ENCODE measurements at regions not wholly inside any gene's neighbourhood (a gene's known extent, or its start where the extent isn't known, plus 50 kb on each side); places are given as distances from the start of the nearest gene placed in this dataset.

DNA sequence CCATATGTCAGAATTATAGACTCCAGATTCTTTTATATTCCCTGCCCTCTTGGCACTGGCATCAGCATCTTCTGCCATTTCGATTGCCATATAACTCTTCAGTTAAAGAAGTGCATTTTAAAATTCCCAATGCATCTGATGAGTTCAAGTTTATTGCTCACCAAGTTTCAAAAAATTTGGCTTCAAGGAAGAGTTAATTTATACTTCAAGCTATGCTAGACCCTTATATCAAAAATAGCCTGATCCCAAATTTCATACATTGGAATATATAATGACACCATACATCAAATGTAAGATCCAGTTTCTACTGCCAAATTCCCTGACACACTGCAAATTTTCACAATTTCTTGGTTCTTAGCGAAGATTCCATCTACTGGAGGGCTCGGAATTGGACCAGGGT, 1058.6 kb downstream of the NTRK3 start:
- DNase-seq (ENCODE audit: insufficient read length, low spot score, missing footprints), result no peak
- Histone ChIP-seq H3K4me1 (ENCODE audit: insufficient read depth, low read length) (no peaks in the 10 kb centered on the region), H3K79me2 (ENCODE audit: insufficient read depth, low read length) (no peaks in the 10 kb centered on the region), H3K9me3 (ENCODE audit: low read depth, low read length) (peaks cover 3% of the 10 kb centered on the region), H3K4me3 (ENCODE audit: insufficient read depth, low read length) (no peak overlapping the region), H4K20me1 (ENCODE audit: insufficient read depth, low read length) (no peaks in the 10 kb centered on the region), H3K27me3 (ENCODE audit: insufficient read depth, low read length) (no peaks in the 10 kb centered on the region), H3K36me3 (ENCODE audit: insufficient read depth, low read length) (no peaks in the 10 kb centered on the region), H2AFZ (ENCODE audit: low read length) (no peak overlapping the region), H3K4me2 (ENCODE audit: insufficient read depth, low read length) (no peak overlapping the region), H3K27ac (ENCODE audit: low read depth, low read length) (no peak overlapping the region)
- TF ChIP-seq CTCF (IDR thresholded peaks at IDR 0.05; ENCODE audit: extremely low read depth, low read depth, low read length), result no peak

DNA sequence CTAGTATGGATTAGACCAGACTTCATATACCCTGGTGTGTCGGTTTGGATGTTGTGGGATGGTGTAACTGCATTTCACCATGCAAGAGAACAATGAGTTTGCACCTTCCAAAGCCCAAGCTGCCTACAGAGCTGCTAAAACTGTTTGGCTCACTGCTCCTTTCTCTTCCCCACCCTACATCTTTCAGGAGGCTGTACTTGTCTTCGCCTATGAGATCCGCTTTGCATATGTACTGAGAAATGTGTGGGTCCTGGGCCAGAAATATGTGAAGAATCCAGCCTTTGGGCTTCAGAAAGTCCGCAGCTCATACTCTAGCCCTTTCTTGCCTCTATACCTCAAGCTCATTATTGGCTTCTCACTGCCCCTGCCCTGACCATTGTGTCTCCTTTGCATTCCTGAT, 1060.0 kb downstream of the NTRK3 start:
- Histone ChIP-seq H3K4me2 (ENCODE audit: insufficient read depth, low read length) (no peak overlapping the region), H3K79me2 (ENCODE audit: insufficient read depth, low read length) (no peaks in the 10 kb centered on the region), H3K4me1 (ENCODE audit: insufficient read depth, low read length) (no peaks in the 10 kb centered on the region)

DNA sequence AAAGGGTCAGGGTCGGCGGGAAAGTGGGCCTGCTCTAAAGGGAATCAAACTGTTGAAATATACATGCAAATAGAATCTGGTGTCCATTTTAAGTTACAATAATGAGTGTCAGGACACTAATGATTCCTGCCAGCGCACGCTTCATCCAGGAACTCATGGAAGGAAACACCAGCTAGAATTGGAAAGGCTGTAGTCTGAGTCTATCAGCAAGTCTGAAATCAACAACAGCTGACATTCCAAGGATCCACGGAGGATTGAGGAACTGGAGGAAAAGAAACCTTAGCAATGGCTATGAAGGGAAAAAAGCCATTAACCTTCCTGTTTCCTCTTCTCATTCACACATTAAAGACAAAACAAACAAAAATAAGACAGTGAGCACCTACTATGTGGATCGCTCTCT, 1063.1 kb downstream of the NTRK3 start:
- H3K27me3 ChIP-seq (ENCODE audit: insufficient read depth, low read length), result no peaks in the 10 kb centered on the region
- H3K27ac ChIP-seq (ENCODE audit: low read depth, low read length), result no peak overlapping the region
- no peaks in the 10 kb centered on the region for H3K4me1 ChIP-seq (ENCODE audit: insufficient read depth, low read length)
- H2AFZ ChIP-seq (ENCODE audit: low read length), result no peak overlapping the region
- H3K4me2 ChIP-seq (ENCODE audit: insufficient read depth, low read length), result no peak overlapping the region
- no peak overlapping the region for H3K4me3 ChIP-seq (ENCODE audit: insufficient read depth, low read length)
- TF ChIP-seq CTCF (IDR thresholded peaks at IDR 0.05; ENCODE audit: extremely low read depth, low read depth, low read length), result no peak
- H3K9me3 ChIP-seq (ENCODE audit: low read depth, low read length), result peaks cover 3% of the 10 kb centered on the region
- H4K20me1 ChIP-seq (ENCODE audit: insufficient read depth, low read length), result no peaks in the 10 kb centered on the region
- DNase-seq (ENCODE audit: insufficient read length, low spot score, missing footprints), result no peak
- no peaks in the 10 kb centered on the region for H3K36me3 ChIP-seq (ENCODE audit: insufficient read depth, low read length)
- H3K79me2 ChIP-seq (ENCODE audit: insufficient read depth, low read length), result no peaks in the 10 kb centered on the region

More for the DNA sequence above, 1060.0 kb downstream of the NTRK3 start:
- Histone ChIP-seq H2AFZ (ENCODE audit: low read length) (no peak overlapping the region), H3K27me3 (ENCODE audit: insufficient read depth, low read length) (no peaks in the 10 kb centered on the region), H3K36me3 (ENCODE audit: insufficient read depth, low read length) (no peaks in the 10 kb centered on the region), H3K9me3 (ENCODE audit: low read depth, low read length) (peaks cover 3% of the 10 kb centered on the region), H3K4me3 (ENCODE audit: insufficient read depth, low read length) (no peak overlapping the region), H3K27ac (ENCODE audit: low read depth, low read length) (no peak overlapping the region), H4K20me1 (ENCODE audit: insufficient read depth, low read length) (no peaks in the 10 kb centered on the region)
- no peak for DNase-seq (ENCODE audit: insufficient read length, low spot score, missing footprints)
- TF ChIP-seq CTCF (IDR thresholded peaks at IDR 0.05; ENCODE audit: extremely low read depth, low read depth, low read length), result no peak

DNA sequence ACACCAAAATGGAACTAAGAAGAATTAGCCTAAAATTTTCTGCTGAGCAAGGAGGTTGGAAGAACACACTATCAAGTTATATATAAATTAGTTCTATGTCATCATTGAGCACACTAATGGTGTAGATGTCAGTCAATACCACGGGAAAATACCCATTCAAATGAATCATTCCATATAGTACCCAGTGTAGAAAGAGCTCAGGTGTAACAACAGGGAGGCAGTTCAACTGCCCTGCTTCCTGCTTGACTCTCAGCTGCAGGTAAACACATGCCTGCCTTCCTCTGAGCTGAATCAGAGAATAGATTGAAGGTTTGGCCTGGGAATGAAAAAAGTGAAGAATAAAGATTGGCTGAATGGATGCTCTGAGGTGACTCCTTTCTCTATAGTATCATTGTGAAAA, 1088.0 kb downstream of the AGBL1 start:
- no peak overlapping the region for H3K27ac ChIP-seq (ENCODE audit: low read depth, low read length)
- TF ChIP-seq CTCF (IDR thresholded peaks at IDR 0.05; ENCODE audit: extremely low read depth, low read depth, low read length), result no peak
- no peaks in the 10 kb centered on the region for H3K36me3 ChIP-seq (ENCODE audit: insufficient read depth, low read length)
- no peak for DNase-seq (ENCODE audit: insufficient read length, low spot score, missing footprints)
- no peak overlapping the region for H3K4me2 ChIP-seq (ENCODE audit: insufficient read depth, low read length)
- no peaks in the 10 kb centered on the region for H3K9me3 ChIP-seq (ENCODE audit: low read depth, low read length)
- no peaks in the 10 kb centered on the region for H4K20me1 ChIP-seq (ENCODE audit: insufficient read depth, low read length)
- H3K4me3 ChIP-seq (ENCODE audit: insufficient read depth, low read length), result no peak overlapping the region
- no peaks in the 10 kb centered on the region for H3K27me3 ChIP-seq (ENCODE audit: insufficient read depth, low read length)
- no peaks in the 10 kb centered on the region for H3K79me2 ChIP-seq (ENCODE audit: insufficient read depth, low read length)
- H3K4me1 ChIP-seq (ENCODE audit: insufficient read depth, low read length), result no peaks in the 10 kb centered on the region
- H2AFZ ChIP-seq (ENCODE audit: low read length), result no peak overlapping the region

All from osteoblast (primary cell).